Pancreas (tissue), 10 donors: ENCODE measurements at regions not wholly inside any gene's neighbourhood (a gene's known extent, or its start where the extent isn't known, plus 50 kb on each side); places are given as distances from the start of the nearest gene placed in this dataset.

Experiments used
- ATAC-seq, 4 donors: fragments of 200-7000 bp; cut with Tn5 transposase; one replicate each; pipeline versions ENCODE4 v1.8.0 to v1.9.1; 2020; ENCODE audit warnings: mild to moderate bottlenecking in 4 of 4, moderate library complexity in 4 of 4
- DNase-seq, 6 donors: peaks; one replicate each; pipeline ENCODE4 v3.0.0-alpha.2; 2020
- FAIRE-seq: peaks from 2 replicates; lab custom pipeline; 2012; peaks lifted over from hg19 to GRCh38; lab: Jason Lieb, UNC
- H3K27ac ChIP-seq, 4 donors: fragments of 200-600 bp; sonication (generic); 1 replicate in 3 of 4; 2 replicates in 1 of 4; pipeline versions ENCODE4 v1.5.0 to v1.8.0; 2020
- H3K27me3 ChIP-seq, 4 donors: fragments of 200-600 bp; one replicate each; pipeline ENCODE4 v1.8.0; 2021
- H3K36me3 ChIP-seq, 3 donors: fragments of 200-600 bp; sonication (generic) in 1 of 3; one replicate each; pipeline versions ENCODE4 v1.5.0 to v1.8.0; 2020 to 2021
- H3K4me1 ChIP-seq, 3 donors: fragments of 200-600 bp; one replicate each; pipeline ENCODE4 v1.8.0; 2021
- H3K4me3 ChIP-seq, 4 donors: fragments of 200-600 bp; sonication (generic) in 2 of 4; one replicate each; pipeline versions ENCODE4 v1.5.0 to v1.8.0; 2020 to 2021
- H3K9me3 ChIP-seq, 4 donors: fragments of 200-600 bp; one replicate each; pipeline ENCODE4 v1.8.0; 2021
- WGBS, 2 donors: extraction: QIAGEN DNeasy Blood & Tissue Kit; methylation state at CpG; one replicate each; pipeline ENCODE4 v1.1.7; 2013; 5-methylcytosine and 5-hydroxymethylcytosine counted together
- intact Hi-C, 3 donors: fragments of 100-400 bp; cut with DNase I; formaldehyde crosslinking; loops; one replicate each; pipeline versions ENCODE4 v1.11.1 to v1.14.2; 2022
- TF ChIP-seq, protein P1 (sequence below), 4 donors: fragments of 200-600 bp; sonication (generic) in 3 of 4; IDR thresholded peaks; one replicate each; pipeline versions ENCODE4 v1.5.0 to v1.8.0; 2021; ENCODE audit warnings: antibody characterized with exemption in 4 of 4
- donor health status: healthy with polysubstance abuse.
- donor health status: DM: no; HTN: no; CAD: no; lungs with moderate emphysema.
- donor health status: DM: no; HTN: no; CAD: no.
- donor health status: control.
- donor health status: control.
- donor health status: Bipolar disorder and iron deficiency.
- donor health status: DM: yes; HTN: yes; CAD: no.
- donor health status: DM: no; HTN: no; CAD: no.
- donor health status: DM: no; HTN: no; CAD: no.
- donor health status: DM: yes; HTN: yes; CAD: no.

DNA sequence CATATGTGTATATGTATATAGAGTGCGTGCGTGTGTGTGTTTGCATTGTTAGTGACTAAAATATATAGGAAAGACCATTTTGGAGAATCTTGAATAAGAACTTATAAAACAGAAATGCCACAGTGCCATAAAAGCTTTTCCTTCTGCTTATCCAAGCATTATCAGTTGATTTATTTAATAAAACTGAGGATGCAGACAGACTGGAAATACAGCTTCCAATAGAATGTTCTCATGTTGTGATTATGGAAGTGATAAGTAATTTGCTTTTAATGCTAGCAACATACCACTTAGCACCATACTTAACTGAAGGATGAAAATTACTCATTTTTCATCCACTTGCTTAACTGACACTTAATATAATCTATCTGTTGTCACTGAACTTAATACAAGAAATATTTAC lies 820.1 kb downstream of the TFAP2A start:
- FAIRE-seq (no peak), DNase-seq (no peak), ATAC-seq (no peak)
- TF ChIP-seq, protein P1, sequence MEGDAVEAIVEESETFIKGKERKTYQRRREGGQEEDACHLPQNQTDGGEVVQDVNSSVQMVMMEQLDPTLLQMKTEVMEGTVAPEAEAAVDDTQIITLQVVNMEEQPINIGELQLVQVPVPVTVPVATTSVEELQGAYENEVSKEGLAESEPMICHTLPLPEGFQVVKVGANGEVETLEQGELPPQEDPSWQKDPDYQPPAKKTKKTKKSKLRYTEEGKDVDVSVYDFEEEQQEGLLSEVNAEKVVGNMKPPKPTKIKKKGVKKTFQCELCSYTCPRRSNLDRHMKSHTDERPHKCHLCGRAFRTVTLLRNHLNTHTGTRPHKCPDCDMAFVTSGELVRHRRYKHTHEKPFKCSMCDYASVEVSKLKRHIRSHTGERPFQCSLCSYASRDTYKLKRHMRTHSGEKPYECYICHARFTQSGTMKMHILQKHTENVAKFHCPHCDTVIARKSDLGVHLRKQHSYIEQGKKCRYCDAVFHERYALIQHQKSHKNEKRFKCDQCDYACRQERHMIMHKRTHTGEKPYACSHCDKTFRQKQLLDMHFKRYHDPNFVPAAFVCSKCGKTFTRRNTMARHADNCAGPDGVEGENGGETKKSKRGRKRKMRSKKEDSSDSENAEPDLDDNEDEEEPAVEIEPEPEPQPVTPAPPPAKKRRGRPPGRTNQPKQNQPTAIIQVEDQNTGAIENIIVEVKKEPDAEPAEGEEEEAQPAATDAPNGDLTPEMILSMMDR (IDR thresholded peaks at IDR 0.05) = no peak
- Histone ChIP-seq H3K4me3 (no peak overlapping the region), H3K27me3 (no peaks in the 10 kb centered on the region), H3K27ac (no peak overlapping the region), H3K9me3 (no peaks in the 10 kb centered on the region), H3K4me1 (no peaks in the 10 kb centered on the region), H3K36me3 (no peaks in the 10 kb centered on the region)
- 95 to 97% methylated on average over 2 of the region's 2 CpGs for WGBS, 2 donors
- intact Hi-C loops = no loop called here

DNA sequence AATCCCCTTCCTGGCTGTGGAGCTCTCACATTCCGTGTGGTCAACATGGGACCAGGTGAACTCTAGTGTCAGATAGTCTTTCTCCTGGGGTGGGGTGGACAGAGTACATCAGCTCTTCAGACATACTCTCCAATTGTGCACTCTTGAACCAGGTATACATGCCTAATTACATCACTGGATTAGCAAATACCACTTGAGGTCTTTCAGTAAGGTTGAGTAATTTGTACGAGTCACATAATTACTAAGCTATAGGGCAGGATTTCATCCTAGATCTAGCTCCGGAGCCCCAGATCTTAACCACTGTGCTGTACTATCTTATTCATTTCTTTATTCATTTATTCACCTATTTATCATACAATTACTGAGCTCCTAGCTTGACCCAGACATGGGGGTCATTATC lies 821.3 kb downstream of the TFAP2A start:
- DNase-seq (no peak), ATAC-seq (no peak)
- intact Hi-C loops = no loop called here

DNA sequence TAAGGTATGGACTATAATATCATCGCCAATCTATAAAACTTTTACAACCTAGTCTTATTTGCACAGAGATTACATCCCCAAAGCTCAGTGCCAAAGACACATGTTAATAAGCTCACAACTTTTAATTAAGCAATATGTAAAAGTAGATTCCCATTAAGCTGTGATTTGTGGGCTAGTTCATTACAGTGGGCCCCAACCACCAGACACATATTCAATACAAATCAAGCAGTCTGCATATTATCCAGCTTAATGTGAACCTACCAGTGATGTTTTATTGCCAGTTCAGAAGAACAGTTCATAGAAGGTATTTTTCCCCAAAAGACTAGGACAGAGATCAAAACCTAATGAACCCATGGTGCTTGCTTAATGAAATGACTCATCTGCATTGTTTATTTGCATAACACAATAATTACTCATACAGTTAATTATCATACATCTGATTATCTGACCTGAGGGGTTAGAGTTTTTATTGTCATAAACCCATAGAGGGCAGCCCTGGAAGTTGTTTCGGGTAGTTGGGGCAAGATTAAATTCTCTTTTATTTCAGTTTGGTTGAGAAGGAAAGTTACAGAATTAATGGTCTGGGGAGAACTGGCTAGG lies 831.0 kb downstream of the TFAP2A start:
- WGBS, 2 donors = 83 to 84% methylated on average over 2 of the region's 2 CpGs
- intact Hi-C loops = no loop called here
- no peaks in the 10 kb centered on the region for H3K9me3 ChIP-seq
- H3K4me3 ChIP-seq = no peak overlapping the region
- DNase-seq (no peak), FAIRE-seq (no peak), ATAC-seq (no peak)
- no peak overlapping the region for H3K27ac ChIP-seq
- TF ChIP-seq, protein P1 (IDR thresholded peaks at IDR 0.05) = no peak
- H3K36me3 ChIP-seq = no peaks in the 10 kb centered on the region
- no peaks in the 10 kb centered on the region for H3K4me1 ChIP-seq
- no peaks in the 10 kb centered on the region for H3K27me3 ChIP-seq

More for the DNA sequence above, 821.3 kb downstream of the TFAP2A start:
- 55 to 77% methylated on average over 3 of the region's 3 CpGs for WGBS, 2 donors
- H3K27me3 ChIP-seq = no peaks in the 10 kb centered on the region
- no peak overlapping the region for H3K27ac ChIP-seq
- TF ChIP-seq, protein P1 (IDR thresholded peaks at IDR 0.05) = no peak
- no peaks in the 10 kb centered on the region for H3K36me3 ChIP-seq
- no peaks in the 10 kb centered on the region for H3K9me3 ChIP-seq
- no peaks in the 10 kb centered on the region for H3K4me1 ChIP-seq
- FAIRE-seq = no peak
- H3K4me3 ChIP-seq = no peak overlapping the region

DNA sequence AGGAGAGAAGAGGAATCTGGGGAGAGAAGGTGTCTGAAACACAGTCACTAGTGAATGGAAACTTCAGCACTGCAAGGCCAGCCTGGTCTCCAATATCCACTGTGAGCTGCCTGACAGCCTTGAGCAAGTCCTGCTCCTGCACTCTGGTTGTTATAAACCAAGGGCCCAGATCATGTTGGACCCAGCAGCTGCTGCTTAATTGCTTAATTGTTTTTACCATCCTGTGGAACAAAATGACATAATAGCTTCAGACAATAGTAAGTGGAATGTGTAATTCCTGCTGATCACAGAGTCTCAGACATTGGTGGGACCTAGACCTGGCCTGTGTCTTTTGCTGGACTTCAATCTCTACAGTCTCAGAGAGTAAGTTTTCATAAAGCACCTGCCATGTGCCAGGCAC lies 833.7 kb downstream of the TFAP2A start:
- H3K4me1 ChIP-seq = no peaks in the 10 kb centered on the region
- H3K27me3 ChIP-seq = no peaks in the 10 kb centered on the region
- no peak overlapping the region for H3K4me3 ChIP-seq
- no peak for ATAC-seq
- TF ChIP-seq, protein P1 (IDR thresholded peaks at IDR 0.05) = no peak
- no peaks in the 10 kb centered on the region for H3K36me3 ChIP-seq
- no peak for FAIRE-seq
- H3K27ac ChIP-seq = no peak overlapping the region
- no peak for DNase-seq
- no peaks in the 10 kb centered on the region for H3K9me3 ChIP-seq
- intact Hi-C loops = no loop called here

DNA sequence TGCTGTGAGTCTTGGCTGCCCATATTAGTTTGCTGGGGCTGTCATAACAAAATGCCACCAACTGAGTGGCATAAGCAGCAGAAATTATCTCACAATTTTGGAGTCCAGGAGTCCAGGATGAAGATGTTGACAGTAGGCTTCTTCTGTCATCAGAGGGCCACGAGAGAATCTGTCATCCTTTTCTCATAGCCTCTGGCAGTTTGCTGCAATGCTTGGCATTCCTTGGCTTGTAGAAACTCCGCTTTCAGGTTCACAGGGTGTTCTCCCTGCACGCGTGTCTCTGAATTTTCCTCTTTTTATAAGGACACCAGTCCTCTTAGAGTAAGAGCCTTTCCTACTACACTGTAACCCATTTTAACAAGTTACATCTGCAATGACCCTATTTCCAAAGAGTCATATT lies 838.4 kb downstream of the TFAP2A start:
- TF ChIP-seq, protein P1 (IDR thresholded peaks at IDR 0.05) = no peak
- Histone ChIP-seq H3K9me3 (no peaks in the 10 kb centered on the region), H3K36me3 (no peaks in the 10 kb centered on the region), H3K27me3 (no peaks in the 10 kb centered on the region), H3K4me1 (no peaks in the 10 kb centered on the region), H3K27ac (no peak overlapping the region), H3K4me3 (no peak overlapping the region)
- intact Hi-C loops = no loop called here
- no peak for FAIRE-seq
- WGBS, 2 donors = 66 to 71% methylated on average over 4 of the region's 4 CpGs
- no peak for ATAC-seq
- no peak for DNase-seq
